HFFc6 (cell line): ENCODE measurements at regions not wholly inside any gene's neighbourhood (a gene's known extent, or its start where the extent isn't known, plus 50 kb on each side); places are given as distances from the start of the nearest gene placed in this dataset.
A peak's percentile ranks its signal among the peaks of the same experiment; 100 is the strongest.

Source experiments
- DNase-seq: peaks from one replicate; pipeline ENCODE4 v3.0.0-alpha.2; 2018
- H3K27ac Mint-ChIP-seq: 2 replicates; pipeline ENCODE4 v1.8.0; 2020; ENCODE audit warnings: mild to moderate bottlenecking, mixed read lengths
- H3K27me3 Mint-ChIP-seq: 2 replicates; pipeline ENCODE4 v1.8.0; 2021; ENCODE audit warnings: mild to moderate bottlenecking, moderate library complexity, mixed read lengths; ENCODE audit not compliant: insufficient read depth
- H3K36me3 Mint-ChIP-seq: 2 replicates; pipeline ENCODE4 v1.8.0; 2021; ENCODE audit warnings: low read depth, mixed read lengths
- H3K4me1 Mint-ChIP-seq: 2 replicates; pipeline ENCODE4 v1.8.0; 2020; ENCODE audit warnings: low read depth, mixed read lengths
- H3K4me3 Mint-ChIP-seq: 2 replicates; pipeline ENCODE4 v1.8.0; 2020; ENCODE audit warnings: mild to moderate bottlenecking, moderate library complexity, mixed read lengths
- H3K9me3 Mint-ChIP-seq: 2 replicates; pipeline ENCODE4 v1.8.0; 2020; ENCODE audit warnings: mild to moderate bottlenecking, mixed read lengths
- TF ChIP-seq, protein P1 (sequence below): fragments of 200-600 bp; sonication (generic); IDR thresholded peaks from 2 replicates; pipeline ENCODE4 v1.5.0; 2021; ENCODE audit warnings: antibody characterized with exemption, mild to moderate bottlenecking

DNA sequence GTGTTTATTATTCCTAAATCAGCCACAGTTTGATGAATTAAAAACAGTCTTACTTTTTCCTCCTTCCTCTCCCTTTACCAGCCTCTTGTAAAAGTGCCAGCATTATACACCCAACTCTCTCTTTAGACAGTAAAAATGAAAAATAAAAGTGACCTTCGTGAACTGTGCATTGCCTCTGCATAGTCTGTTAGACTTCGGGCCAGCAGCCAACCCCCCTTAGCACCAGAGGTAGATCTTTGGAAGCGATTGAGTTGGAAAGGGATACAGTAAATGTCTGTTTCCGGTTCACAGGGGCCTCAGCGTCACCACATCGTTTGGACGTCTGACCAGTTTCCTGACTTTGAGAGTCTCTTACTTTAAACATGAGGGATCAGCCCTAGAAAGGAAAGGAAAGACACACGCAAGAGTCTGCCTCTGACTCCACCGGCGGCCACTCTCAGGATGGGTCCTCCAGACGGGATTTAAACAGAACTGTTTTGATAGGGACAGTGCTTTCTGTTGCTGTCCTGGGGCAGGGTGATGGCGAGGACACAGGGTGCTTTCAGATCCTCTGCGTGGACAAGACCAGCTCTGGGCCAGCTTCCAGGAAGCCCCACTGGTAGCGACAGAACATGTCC is 206.6 kb upstream of the PREP start:
- peak overlapping the region; percentile 84 for H3K4me3 Mint-ChIP-seq
- DNase-seq, result peak; percentile 48
- no peaks in the 10 kb centered on the region; the same call in none of the 2 replicates for H3K27me3 Mint-ChIP-seq
- H3K9me3 Mint-ChIP-seq, result no peaks in the 10 kb centered on the region
- H3K4me1 Mint-ChIP-seq, result peaks cover 38% of the 10 kb centered on the region
- TF ChIP-seq, protein P1, sequence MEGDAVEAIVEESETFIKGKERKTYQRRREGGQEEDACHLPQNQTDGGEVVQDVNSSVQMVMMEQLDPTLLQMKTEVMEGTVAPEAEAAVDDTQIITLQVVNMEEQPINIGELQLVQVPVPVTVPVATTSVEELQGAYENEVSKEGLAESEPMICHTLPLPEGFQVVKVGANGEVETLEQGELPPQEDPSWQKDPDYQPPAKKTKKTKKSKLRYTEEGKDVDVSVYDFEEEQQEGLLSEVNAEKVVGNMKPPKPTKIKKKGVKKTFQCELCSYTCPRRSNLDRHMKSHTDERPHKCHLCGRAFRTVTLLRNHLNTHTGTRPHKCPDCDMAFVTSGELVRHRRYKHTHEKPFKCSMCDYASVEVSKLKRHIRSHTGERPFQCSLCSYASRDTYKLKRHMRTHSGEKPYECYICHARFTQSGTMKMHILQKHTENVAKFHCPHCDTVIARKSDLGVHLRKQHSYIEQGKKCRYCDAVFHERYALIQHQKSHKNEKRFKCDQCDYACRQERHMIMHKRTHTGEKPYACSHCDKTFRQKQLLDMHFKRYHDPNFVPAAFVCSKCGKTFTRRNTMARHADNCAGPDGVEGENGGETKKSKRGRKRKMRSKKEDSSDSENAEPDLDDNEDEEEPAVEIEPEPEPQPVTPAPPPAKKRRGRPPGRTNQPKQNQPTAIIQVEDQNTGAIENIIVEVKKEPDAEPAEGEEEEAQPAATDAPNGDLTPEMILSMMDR, result no peak
- peaks cover 11% of the 10 kb centered on the region; the same call in 1 of the 2 replicates for H3K36me3 Mint-ChIP-seq
- H3K27ac Mint-ChIP-seq, result peak overlapping the region; percentile 100

DNA sequence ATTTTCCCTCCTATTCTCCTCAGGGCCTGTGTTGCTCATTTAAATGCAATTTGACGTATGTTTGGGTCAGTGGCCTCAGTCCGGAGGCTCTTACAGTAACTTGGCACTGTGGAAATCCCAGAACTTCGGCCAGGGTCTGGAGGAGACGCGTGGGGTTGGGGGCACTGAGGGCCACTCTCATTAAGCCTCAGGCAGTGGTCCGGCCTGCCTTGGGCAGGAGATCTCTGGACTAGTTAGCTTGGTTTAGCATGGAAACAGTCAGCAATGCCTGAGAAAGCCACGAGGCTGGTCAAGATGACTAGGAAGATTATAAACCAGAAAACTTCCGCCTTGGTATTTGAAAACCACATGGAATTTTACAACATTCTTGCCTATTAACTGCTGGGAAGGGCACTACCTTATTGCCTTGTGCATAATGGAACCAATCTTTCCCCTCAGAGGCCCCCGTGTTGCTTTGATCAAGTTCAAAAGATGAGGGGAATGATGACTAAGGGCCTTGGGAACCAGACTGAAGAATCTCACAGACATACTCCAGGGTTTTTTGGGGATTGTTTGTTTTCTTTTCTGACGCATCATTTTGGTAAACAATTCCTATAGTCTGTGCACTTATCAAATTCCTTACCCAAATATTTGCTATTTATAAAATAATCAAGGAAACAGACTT is 206.0 kb upstream of the PREP start:
- Mint-ChIP-seq H3K4me1 (peaks cover 45% of the 10 kb centered on the region), H3K9me3 (no peaks in the 10 kb centered on the region), H3K4me3 (peak overlapping the region; percentile 84), H3K27ac (peak overlapping the region; percentile 100), H3K36me3 (peaks cover 7% of the 10 kb centered on the region; the same call in 1 of the 2 replicates), H3K27me3 (no peaks in the 10 kb centered on the region; the same call in none of the 2 replicates)
- TF ChIP-seq, protein P1, result no peak
- DNase-seq, result peak; percentile 99

DNA sequence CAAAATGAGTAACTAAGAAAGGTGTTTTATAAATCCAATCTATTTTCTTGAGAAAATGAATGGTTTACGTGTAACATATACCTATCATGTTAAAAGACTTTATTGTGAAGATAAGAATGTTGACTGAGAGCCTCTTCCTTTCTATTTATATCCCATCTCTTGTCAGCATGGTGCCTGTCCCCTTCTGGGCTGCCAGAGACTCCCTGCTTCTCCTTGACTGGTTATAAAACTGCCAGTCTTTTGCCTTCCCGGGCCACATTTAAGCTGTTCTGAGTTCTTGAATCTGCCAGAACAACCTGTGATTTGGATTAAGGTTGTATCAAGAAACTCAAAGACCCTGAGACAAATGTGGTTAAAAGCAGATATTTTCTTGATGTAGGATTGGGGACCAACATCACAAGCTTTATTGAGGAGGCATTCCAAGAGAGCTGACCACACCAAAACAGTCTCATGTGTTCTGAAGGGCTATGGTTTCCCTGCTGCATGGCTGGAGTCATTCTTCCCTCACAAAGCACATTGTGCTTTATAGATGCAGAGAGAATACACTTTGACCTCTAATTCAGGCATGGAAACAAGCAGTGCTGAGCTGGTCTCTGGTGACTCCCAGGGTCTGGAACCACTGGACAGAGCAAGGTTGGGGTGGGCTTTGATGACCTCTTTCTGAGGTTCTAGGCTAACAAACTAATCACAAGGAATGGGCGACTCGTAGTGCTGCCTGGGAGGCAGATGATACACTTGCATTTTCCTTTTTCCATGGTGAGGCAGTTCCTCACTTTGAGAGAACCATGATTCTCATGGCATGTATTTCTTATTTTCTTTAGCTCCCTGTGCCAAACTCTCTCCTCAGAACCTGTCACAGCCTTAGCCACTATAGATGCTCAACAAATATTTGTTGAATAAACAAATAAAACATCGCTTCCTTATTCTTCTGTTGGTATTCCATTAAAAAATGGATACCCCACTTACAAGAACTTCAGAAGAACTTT is 205.0 kb upstream of the PREP start:
- H3K9me3 Mint-ChIP-seq, result no peaks in the 10 kb centered on the region
- H3K36me3 Mint-ChIP-seq, result peaks cover 7% of the 10 kb centered on the region; the same call in 1 of the 2 replicates
- no peaks in the 10 kb centered on the region; the same call in 1 of the 2 replicates for H3K27me3 Mint-ChIP-seq
- peak overlapping the region; percentile 100 for H3K27ac Mint-ChIP-seq
- peak overlapping the region; percentile 84 for H3K4me3 Mint-ChIP-seq
- peaks cover 53% of the 10 kb centered on the region for H3K4me1 Mint-ChIP-seq
- DNase-seq, result peak; percentile 43
- TF ChIP-seq, protein P1, result no peak

DNA sequence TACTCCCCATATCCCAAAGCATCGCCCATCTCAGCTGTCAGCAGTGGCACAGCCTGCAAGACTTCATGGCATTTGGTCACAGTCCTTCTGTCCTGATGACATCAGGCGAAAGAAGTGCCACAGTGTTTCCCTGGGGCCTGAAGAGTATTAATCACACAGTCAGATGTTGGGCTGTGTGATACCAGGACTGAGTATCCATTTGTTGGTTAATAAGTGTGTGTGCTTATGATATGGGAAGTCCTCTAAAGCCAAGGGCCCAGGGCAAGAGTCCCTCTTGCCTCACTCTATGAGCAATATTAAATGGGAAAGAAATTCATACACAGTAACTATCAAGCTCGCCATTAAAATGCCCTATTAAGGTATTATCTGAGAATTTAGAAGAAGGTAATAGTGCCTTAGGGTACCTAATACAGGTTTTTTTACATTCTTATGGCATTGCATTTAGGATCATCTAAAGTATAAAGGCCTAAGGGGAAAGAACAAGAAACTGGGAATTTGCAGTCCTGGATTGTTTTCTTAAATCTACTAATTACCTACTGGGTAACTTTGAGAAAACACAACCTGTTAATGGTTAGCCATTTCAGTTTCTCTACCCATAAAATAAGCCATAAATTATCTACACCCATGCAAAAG is 204.1 kb upstream of the PREP start:
- H3K36me3 Mint-ChIP-seq, result peaks cover 7% of the 10 kb centered on the region; the same call in 1 of the 2 replicates
- H3K27me3 Mint-ChIP-seq, result no peaks in the 10 kb centered on the region; the same call in 1 of the 2 replicates
- no peaks in the 10 kb centered on the region for H3K9me3 Mint-ChIP-seq
- no peak for DNase-seq
- TF ChIP-seq, protein P1, result no peak
- no peak overlapping the region for H3K4me3 Mint-ChIP-seq
- H3K27ac Mint-ChIP-seq, result peak overlapping the region; percentile 100
- H3K4me1 Mint-ChIP-seq, result peaks cover 61% of the 10 kb centered on the region

DNA sequence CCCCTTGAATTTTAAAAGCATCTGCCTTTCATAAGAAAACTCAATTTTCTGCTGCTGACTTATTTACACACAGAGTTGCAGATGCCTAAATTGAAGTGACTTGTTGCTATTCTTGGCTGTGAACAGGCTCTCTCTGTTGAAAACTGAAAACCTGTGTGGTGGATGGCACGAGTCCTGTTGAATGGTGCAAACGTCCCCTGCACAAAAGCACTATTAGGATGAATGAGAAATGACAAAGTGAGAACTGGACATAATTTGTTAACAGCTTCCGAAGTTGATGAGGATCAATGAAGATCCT is 201.7 kb upstream of the PREP start:
- TF ChIP-seq, protein P1, result no peak
- Mint-ChIP-seq H3K4me3 (no peak overlapping the region), H3K27ac (0 out of 2 replicates have a peak overlapping the region, but pooled peaks have one; percentile 3), H3K9me3 (no peaks in the 10 kb centered on the region), H3K4me1 (peaks cover 81% of the 10 kb centered on the region), H3K27me3 (no peaks in the 10 kb centered on the region; the same call in 1 of the 2 replicates), H3K36me3 (peaks cover 7% of the 10 kb centered on the region; the same call in 1 of the 2 replicates)
- no peak for DNase-seq
